22Rv1 (cell line): ENCODE measurements at regions not wholly inside any gene's neighbourhood (a gene's known extent, or its start where the extent isn't known, plus 50 kb on each side); places are given as distances from the start of the nearest gene placed in this dataset.

Experiments
- ZFX ChIP-seq: fragments of 450-650 bp; IDR thresholded peaks from 2 replicates; pipeline ENCODE4 v1.6.1; 2017; ENCODE audit warnings: antibody characterized with exemption, borderline replicate concordance
- TF ChIP-seq, protein P1 (sequence below): fragments of 450-650 bp; IDR thresholded peaks from 2 replicates; pipeline ENCODE4 v1.5.1; 2017; ENCODE audit warnings: mild to moderate bottlenecking

DNA sequence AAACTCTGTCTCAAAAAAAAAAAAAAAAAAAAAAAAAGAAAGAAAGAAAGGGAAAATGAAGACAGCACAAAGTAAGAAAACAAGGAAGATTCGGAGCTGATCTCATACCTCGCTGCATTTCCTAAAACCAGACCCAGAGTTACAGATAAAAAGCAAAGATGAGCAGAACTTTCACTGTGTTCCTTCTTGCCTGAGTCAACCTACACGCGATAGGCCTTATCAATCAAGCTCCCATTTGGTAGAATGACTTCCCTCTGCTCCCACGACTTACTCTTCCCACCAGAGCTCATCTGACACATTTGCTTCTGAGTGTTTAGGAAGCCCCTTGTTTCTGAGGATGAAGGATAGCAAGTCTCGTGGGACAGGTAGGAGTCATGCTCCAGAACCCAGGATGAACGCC, 302.9 kb downstream of the TFAP2A start:
- TF ChIP-seq, protein P1, sequence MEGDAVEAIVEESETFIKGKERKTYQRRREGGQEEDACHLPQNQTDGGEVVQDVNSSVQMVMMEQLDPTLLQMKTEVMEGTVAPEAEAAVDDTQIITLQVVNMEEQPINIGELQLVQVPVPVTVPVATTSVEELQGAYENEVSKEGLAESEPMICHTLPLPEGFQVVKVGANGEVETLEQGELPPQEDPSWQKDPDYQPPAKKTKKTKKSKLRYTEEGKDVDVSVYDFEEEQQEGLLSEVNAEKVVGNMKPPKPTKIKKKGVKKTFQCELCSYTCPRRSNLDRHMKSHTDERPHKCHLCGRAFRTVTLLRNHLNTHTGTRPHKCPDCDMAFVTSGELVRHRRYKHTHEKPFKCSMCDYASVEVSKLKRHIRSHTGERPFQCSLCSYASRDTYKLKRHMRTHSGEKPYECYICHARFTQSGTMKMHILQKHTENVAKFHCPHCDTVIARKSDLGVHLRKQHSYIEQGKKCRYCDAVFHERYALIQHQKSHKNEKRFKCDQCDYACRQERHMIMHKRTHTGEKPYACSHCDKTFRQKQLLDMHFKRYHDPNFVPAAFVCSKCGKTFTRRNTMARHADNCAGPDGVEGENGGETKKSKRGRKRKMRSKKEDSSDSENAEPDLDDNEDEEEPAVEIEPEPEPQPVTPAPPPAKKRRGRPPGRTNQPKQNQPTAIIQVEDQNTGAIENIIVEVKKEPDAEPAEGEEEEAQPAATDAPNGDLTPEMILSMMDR: no peak
- no peak for TF ChIP-seq ZFX
